ENCODE measurements at regions not wholly inside any gene's neighbourhood (a gene's known extent, or its start where the extent isn't known, plus 50 kb on each side); places are given as distances from the start of the nearest gene placed in this dataset.
"Not testable (repeated sequence)": the region's sequence is repeated elsewhere in the genome, so short reads cannot be mapped to it uniquely, and the experiment has no call there.

- peaks cover 58% of the 10 kb centered on the region for H3K4me1 Mint-ChIP-seq
- ChIA-PET POLR2A (interaction anchor here (1.2 to 1.4 kb wide), 2 partner anchors 94 to 701 kb away, joined by 3 to 4 read pairs; no protein-coding TSS in a partner anchor), CTCF (no interaction called here)
- peaks cover 4% of the 10 kb centered on the region for H3K9me3 Mint-ChIP-seq
- peaks cover 12% of the 10 kb centered on the region for H3K36me3 Mint-ChIP-seq (ENCODE audit: low read depth)
- H3K4me3 Mint-ChIP-seq, result no peak overlapping the region
- peak overlapping the region; percentile 83 for H3K27ac Mint-ChIP-seq
- no peak for DNase-seq
- H3K27me3 Mint-ChIP-seq, result peaks cover 2% of the 10 kb centered on the region
Measured at GRCh38 chr1:169043823-169044222, 62.7 kb upstream of the ATP1B1 start.

- peaks cover under 1% of the 10 kb centered on the region for H3K27me3 Mint-ChIP-seq
- H3K4me3 Mint-ChIP-seq, result peak overlapping the region; percentile 8
- peaks cover 12% of the 10 kb centered on the region for H3K36me3 Mint-ChIP-seq (ENCODE audit: low read depth)
- peak overlapping the region; percentile 83 for H3K27ac Mint-ChIP-seq
- DNase-seq, result peak; percentile 68
- peaks cover 63% of the 10 kb centered on the region for H3K4me1 Mint-ChIP-seq
- CTCF ChIA-PET, result no interaction called here
- peaks cover 4% of the 10 kb centered on the region for H3K9me3 Mint-ChIP-seq
- POLR2A ChIA-PET, result no interaction called here
Measured at GRCh38 chr1:169044296-169044695, 62.2 kb upstream of the ATP1B1 start.

- no peak overlapping the region for H3K4me3 Mint-ChIP-seq
- H3K4me1 Mint-ChIP-seq, result peaks cover 66% of the 10 kb centered on the region
- CTCF ChIA-PET, result no interaction called here
- H3K36me3 Mint-ChIP-seq (ENCODE audit: low read depth), result peaks cover 12% of the 10 kb centered on the region
- peak overlapping the region; percentile 83 for H3K27ac Mint-ChIP-seq
- POLR2A ChIA-PET, result interaction anchor here (0.8 kb wide), 1 partner anchor 10 kb away, joined by 3 read pairs; no protein-coding TSS in a partner anchor
- peaks cover 4% of the 10 kb centered on the region for H3K9me3 Mint-ChIP-seq
- H3K27me3 Mint-ChIP-seq, result no peaks in the 10 kb centered on the region
- no peak for DNase-seq
Measured at GRCh38 chr1:169044971-169045370, 61.5 kb upstream of the ATP1B1 start.

- ChIA-PET CTCF (no interaction called here), POLR2A (no interaction called here)
Measured at GRCh38 chr1:169046671-169047070, 59.8 kb upstream of the ATP1B1 start.

GRCh38 chr1:169047074-169047473, 59.4 kb upstream of the ATP1B1 start:
- no peak overlapping the region for H3K27ac Mint-ChIP-seq
- H3K4me3 Mint-ChIP-seq, result no peak overlapping the region
- ChIA-PET POLR2A (no interaction called here), CTCF (no interaction called here)
- H3K9me3 Mint-ChIP-seq, result no peaks in the 10 kb centered on the region
- H3K36me3 Mint-ChIP-seq (ENCODE audit: low read depth), result peaks cover 12% of the 10 kb centered on the region
- no peaks in the 10 kb centered on the region for H3K27me3 Mint-ChIP-seq
- no peak for DNase-seq
- peaks cover 66% of the 10 kb centered on the region for H3K4me1 Mint-ChIP-seq

More at GRCh38 chr1:169046671-169047070, 59.8 kb upstream of the ATP1B1 start:
- H3K4me1 Mint-ChIP-seq, result peaks cover 66% of the 10 kb centered on the region
- H3K27ac Mint-ChIP-seq, result no peak overlapping the region
- H3K27me3 Mint-ChIP-seq, result no peaks in the 10 kb centered on the region
- H3K9me3 Mint-ChIP-seq, result peaks cover 2% of the 10 kb centered on the region
- H3K36me3 Mint-ChIP-seq (ENCODE audit: low read depth), result peaks cover 12% of the 10 kb centered on the region
- no peak overlapping the region for H3K4me3 Mint-ChIP-seq
- no peak for DNase-seq

GRCh38 chr1:169048043-169048442, 58.4 kb upstream of the ATP1B1 start:
- CTCF ChIA-PET, result interaction anchor here (0.5 kb wide), 1 partner anchor 316 kb away, joined by 3 read pairs; no protein-coding TSS in a partner anchor
- peaks cover 68% of the 10 kb centered on the region for H3K4me1 Mint-ChIP-seq
- DNase-seq, result no peak
- peaks cover 11% of the 10 kb centered on the region for H3K36me3 Mint-ChIP-seq (ENCODE audit: low read depth)
- H3K4me3 Mint-ChIP-seq, result no peak overlapping the region
- POLR2A ChIA-PET, result no interaction called here
- H3K9me3 Mint-ChIP-seq, result no peaks in the 10 kb centered on the region
- no peaks in the 10 kb centered on the region for H3K27me3 Mint-ChIP-seq
- H3K27ac Mint-ChIP-seq, result no peak overlapping the region

- ChIA-PET POLR2A (no interaction called here), CTCF (no interaction called here)
- Mint-ChIP-seq H3K4me1 (peaks cover 58% of the 10 kb centered on the region), H3K27ac (no peak overlapping the region), H3K9me3 (no peaks in the 10 kb centered on the region), H3K4me3 (no peak overlapping the region), H3K27me3 (peaks cover 4% of the 10 kb centered on the region), H3K36me3 (ENCODE audit: low read depth) (peaks cover 4% of the 10 kb centered on the region)
- no peak for DNase-seq
Measured at GRCh38 chr1:169049258-169049938, 57.1 kb upstream of the ATP1B1 start.

- Mint-ChIP-seq H3K4me1 (peaks cover 40% of the 10 kb centered on the region), H3K36me3 (ENCODE audit: low read depth) (no peaks in the 10 kb centered on the region), H3K27me3 (peaks cover 6% of the 10 kb centered on the region), H3K27ac (no peak overlapping the region), H3K4me3 (no peak overlapping the region), H3K9me3 (no peaks in the 10 kb centered on the region)
- DNase-seq, result no peak
- ChIA-PET CTCF (no interaction called here), POLR2A (interaction anchor here (0.6 kb wide), 1 partner anchor 650 kb away, joined by 3 read pairs; no protein-coding TSS in a partner anchor)
Measured at GRCh38 chr1:169051171-169051570, 55.3 kb upstream of the ATP1B1 start.

- H3K36me3 Mint-ChIP-seq (ENCODE audit: low read depth); POLR2A ChIA-PET; CTCF ChIA-PET; H3K4me3 Mint-ChIP-seq; H3K27ac Mint-ChIP-seq; H3K9me3 Mint-ChIP-seq; DNase-seq; H3K27me3 Mint-ChIP-seq: not testable (repeated sequence)
- H3K4me1 Mint-ChIP-seq, result peaks cover 30% of the 10 kb centered on the region
Measured at GRCh38 chr1:169052171-169052570, 54.3 kb upstream of the ATP1B1 start.

- H3K9me3 Mint-ChIP-seq, result no peaks in the 10 kb centered on the region
- CTCF ChIA-PET, result no interaction called here
- H3K4me1 Mint-ChIP-seq, result peaks cover 24% of the 10 kb centered on the region
- POLR2A ChIA-PET, result no interaction called here
- H3K27me3 Mint-ChIP-seq, result peaks cover 9% of the 10 kb centered on the region
- H3K4me3 Mint-ChIP-seq, result no peak overlapping the region
- no peaks in the 10 kb centered on the region for H3K36me3 Mint-ChIP-seq (ENCODE audit: low read depth)
- H3K27ac Mint-ChIP-seq, result no peak overlapping the region
- DNase-seq, result no peak
Measured at GRCh38 chr1:169052727-169053126, 53.8 kb upstream of the ATP1B1 start.

GRCh38 chr1:169053196-169053595, 53.3 kb upstream of the ATP1B1 start:
- Mint-ChIP-seq H3K4me3 (no peak overlapping the region), H3K27ac (no peak overlapping the region), H3K36me3 (ENCODE audit: low read depth) (no peaks in the 10 kb centered on the region), H3K27me3 (peaks cover 9% of the 10 kb centered on the region), H3K9me3 (peaks cover under 1% of the 10 kb centered on the region), H3K4me1 (peaks cover 21% of the 10 kb centered on the region)
- CTCF ChIA-PET, result no interaction called here
- POLR2A ChIA-PET, result no interaction called here
- DNase-seq, result no peak
